ENCODE measurements at regions not wholly inside any gene's neighbourhood (a gene's known extent, or its start where the extent isn't known, plus 50 kb on each side); places are given as distances from the start of the nearest gene placed in this dataset.

- no peak for DNase-seq
Measured at GRCh38 chr3:135490219-135490915, 475.2 kb upstream of the PPP2R3A start.

- no peak for DNase-seq
Measured at GRCh38 chr3:135491491-135492205, 473.9 kb upstream of the PPP2R3A start.

- no peak for DNase-seq
Measured at GRCh38 chr3:135495891-135496290, 469.6 kb upstream of the PPP2R3A start.

GRCh38 chr3:135497979-135498378, 467.5 kb upstream of the PPP2R3A start:
- no peak for DNase-seq

- no peak for DNase-seq
Measured at GRCh38 chr3:135499426-135499825, 466.1 kb upstream of the PPP2R3A start.

GRCh38 chr3:135500034-135500433, 465.5 kb upstream of the PPP2R3A start:
- no peak for DNase-seq

GRCh38 chr3:135503065-135503759, 462.3 kb upstream of the PPP2R3A start:
- no peak for DNase-seq

GRCh38 chr3:135503760-135504686, 461.5 kb upstream of the PPP2R3A start:
- peak; percentile 46 for DNase-seq

GRCh38 chr3:135513106-135514059, 452.1 kb upstream of the PPP2R3A start:
- DNase-seq = peak; percentile 20

GRCh38 chr3:135514060-135514448, 451.5 kb upstream of the PPP2R3A start:
- no peak for DNase-seq

GRCh38 chr3:135516143-135516542, 449.4 kb upstream of the PPP2R3A start:
- no peak for DNase-seq

- DNase-seq = no peak
Measured at GRCh38 chr3:135528413-135529015, 437.0 kb upstream of the PPP2R3A start.

GRCh38 chr3:135532021-135532420, 433.5 kb upstream of the PPP2R3A start:
- DNase-seq = no peak

GRCh38 chr3:135538123-135538522, 427.4 kb upstream of the PPP2R3A start:
- DNase-seq = no peak

- no peak for DNase-seq
Measured at GRCh38 chr3:135539351-135539750, 426.2 kb upstream of the PPP2R3A start.

- no peak for DNase-seq
Measured at GRCh38 chr3:135539854-135540253, 425.7 kb upstream of the PPP2R3A start.

GRCh38 chr3:135549928-135550494, 415.5 kb upstream of the PPP2R3A start:
- no peak for DNase-seq

GRCh38 chr3:135556174-135556573, 409.4 kb upstream of the PPP2R3A start:
- no peak for DNase-seq

- no peak for DNase-seq
Measured at GRCh38 chr3:135558150-135558783, 407.3 kb upstream of the PPP2R3A start.

GRCh38 chr3:135558906-135559305, 406.6 kb upstream of the PPP2R3A start:
- no peak for DNase-seq
